DMS79 treated with DMSO at 0.1 percent for 48 hours (cell line): ENCODE measurements at regions not wholly inside any gene's neighbourhood (a gene's known extent, or its start where the extent isn't known, plus 50 kb on each side); places are given as distances from the start of the nearest gene placed in this dataset.
"Not testable (repeated sequence)": the region's sequence is repeated elsewhere in the genome, so short reads cannot be mapped to it uniquely, and the experiment has no call there.

Experiments used
- DNase-seq: peaks from one replicate; lab custom pipeline; 2025; lab: John Stamatoyannopoulos, UW

- DNase-seq, result no peak
Observed at GRCh38 chr15:46956881-46957280, 760.4 kb upstream of the SEMA6D start.

GRCh38 chr15:46960581-46960980, 756.7 kb upstream of the SEMA6D start:
- no peak for DNase-seq

GRCh38 chr15:46961795-46962194, 755.5 kb upstream of the SEMA6D start:
- DNase-seq, result no peak

GRCh38 chr15:46988055-46988454, 729.2 kb upstream of the SEMA6D start:
- DNase-seq, result not testable (repeated sequence)

GRCh38 chr15:46996359-46996758, 720.9 kb upstream of the SEMA6D start:
- DNase-seq, result no peak

GRCh38 chr15:46997501-46997900, 719.8 kb upstream of the SEMA6D start:
- no peak for DNase-seq

- no peak for DNase-seq
Observed at GRCh38 chr15:47003568-47003967, 713.7 kb upstream of the SEMA6D start.

- no peak for DNase-seq
Observed at GRCh38 chr15:47013446-47013845, 703.9 kb upstream of the SEMA6D start.

- DNase-seq, result no peak
Observed at GRCh38 chr15:47027322-47027946, 689.9 kb upstream of the SEMA6D start.

- DNase-seq, result no peak
Observed at GRCh38 chr15:47035475-47036406, 681.6 kb upstream of the SEMA6D start.

- no peak for DNase-seq
Observed at GRCh38 chr15:47037003-47037402, 680.3 kb upstream of the SEMA6D start.

- DNase-seq, result no peak
Observed at GRCh38 chr15:47039225-47039624, 678.1 kb upstream of the SEMA6D start.

- no peak for DNase-seq
Observed at GRCh38 chr15:47041301-47041700, 676.0 kb upstream of the SEMA6D start.

- DNase-seq, result not testable (repeated sequence)
Observed at GRCh38 chr15:47047981-47048380, 669.3 kb upstream of the SEMA6D start.

GRCh38 chr15:47066392-47066791, 650.9 kb upstream of the SEMA6D start:
- no peak for DNase-seq

- not testable (repeated sequence) for DNase-seq
Observed at GRCh38 chr15:47077846-47078245, 639.5 kb upstream of the SEMA6D start.

- no peak for DNase-seq
Observed at GRCh38 chr15:47095833-47096232, 621.5 kb upstream of the SEMA6D start.

- not testable (repeated sequence) for DNase-seq
Observed at GRCh38 chr15:47098526-47098925, 618.8 kb upstream of the SEMA6D start.

GRCh38 chr15:47099801-47100200, 617.5 kb upstream of the SEMA6D start:
- not testable (repeated sequence) for DNase-seq

- DNase-seq, result not testable (repeated sequence)
Observed at GRCh38 chr15:47108800-47109199, 608.5 kb upstream of the SEMA6D start.

GRCh38 chr15:47116698-47117097, 600.6 kb upstream of the SEMA6D start:
- DNase-seq, result no peak

- DNase-seq, result no peak
Observed at GRCh38 chr15:47119349-47119748, 598.0 kb upstream of the SEMA6D start.

GRCh38 chr15:47124430-47125102, 592.7 kb upstream of the SEMA6D start:
- no peak for DNase-seq
